CD14-positive monocyte (primary cell): ENCODE measurements at regions not wholly inside any gene's neighbourhood (a gene's known extent, or its start where the extent isn't known, plus 50 kb on each side); places are given as distances from the start of the nearest gene placed in this dataset.

Experiments
- DNase-seq, 3 donors: peaks; one replicate each; pipeline ENCODE4 v3.0.0-alpha.2; 2011 to 2022
- H2AFZ ChIP-seq: 2 replicates; pipeline ENCODE4 v1.6.0; 2012; ENCODE audit warnings: mild to moderate bottlenecking, low read depth, low read length, inconsistent platforms; ENCODE audit not compliant: insufficient read depth, poor library complexity, severe bottlenecking
- H3K27ac ChIP-seq, 2 donors: 1 replicate in 1 of 2; 2 replicates in 1 of 2; pipeline ENCODE4 v1.5.1; 2012 to 2013; ENCODE audit warnings: low read length in 2 of 2, control low read depth in 1 of 2, inconsistent platforms in 1 of 2, low read depth in 1 of 2, mild to moderate bottlenecking in 1 of 2
- H3K27me3 ChIP-seq, 2 donors: one replicate each; pipeline versions ENCODE4 v1.6.0 to v1.6.1; 2011 to 2013; ENCODE audit warnings: low read length in 2 of 2; ENCODE audit not compliant: control insufficient read depth in 2 of 2, insufficient read depth in 2 of 2
- H3K36me3 ChIP-seq, 2 donors: replicated peaks in 1 of 2; 1 replicate in 1 of 2; 2 replicates in 1 of 2; pipeline versions ENCODE4 v1.5.1 to v1.6.1; 2012 to 2013; ENCODE audit warnings: low read length in 2 of 2, control low read depth in 1 of 2, inconsistent platforms in 1 of 2, mild to moderate bottlenecking in 1 of 2; ENCODE audit not compliant: insufficient read depth in 2 of 2, control insufficient read depth in 1 of 2
- H3K4me1 ChIP-seq, 2 donors: 1 replicate in 1 of 2; 2 replicates in 1 of 2; pipeline versions ENCODE4 v1.5.1 to v1.6.1; 2012 to 2013; ENCODE audit warnings: low read length in 2 of 2, control low read depth in 1 of 2, inconsistent platforms in 1 of 2, mild to moderate bottlenecking in 1 of 2, moderate library complexity in 1 of 2; ENCODE audit not compliant: insufficient read depth in 2 of 2, control insufficient read depth in 1 of 2
- H3K4me2 ChIP-seq: replicated peaks from 2 replicates; pipeline ENCODE3; 2012; ENCODE audit warnings: low read length, moderate library complexity, mild to moderate bottlenecking; ENCODE audit not compliant: poor library complexity, severe bottlenecking; ENCODE audit errors: extremely low read depth
- H3K4me3 ChIP-seq, 3 experiments: fragments of 200-600 bp in 1 of 3; sonication (generic) in 1 of 3; replicated peaks in 1 of 3; 1 replicate in 2 of 3; 2 replicates in 1 of 3; pipeline ENCODE4 v1.5.1; 2011 to 2013; ENCODE audit warnings: low read length in 3 of 3, mild to moderate bottlenecking in 3 of 3, control low read depth in 2 of 3, low read depth in 2 of 3, inconsistent platforms in 1 of 3, moderate library complexity in 1 of 3
- H3K79me2 ChIP-seq: 2 replicates; pipeline ENCODE4 v1.6.0; 2012; ENCODE audit warnings: mild to moderate bottlenecking, control low read depth, inconsistent platforms, low read length, moderate library complexity; ENCODE audit not compliant: insufficient read depth
- H3K9ac ChIP-seq: 2 replicates; pipeline ENCODE4 v1.6.0; 2017; ENCODE audit warnings: low read length, mild to moderate bottlenecking; ENCODE audit not compliant: insufficient read depth, poor library complexity, severe bottlenecking
- H3K9me3 ChIP-seq, 2 donors: replicated peaks in 1 of 2; 1 replicate in 1 of 2; 2 replicates in 1 of 2; pipeline versions ENCODE4 v1.5.1 to v1.6.1; 2012 to 2013; ENCODE audit warnings: low read length in 2 of 2, control low read depth in 1 of 2; ENCODE audit not compliant: control insufficient read depth in 1 of 2, insufficient read depth in 1 of 2
- H4K20me1 ChIP-seq: 2 replicates; pipeline ENCODE4 v1.6.0; 2012; ENCODE audit warnings: mild to moderate bottlenecking, low read length, control low read depth, moderate library complexity; ENCODE audit not compliant: insufficient read depth
- H3K27ac Mint-ChIP-seq, 7 donors: one replicate each; pipeline ENCODE4 v1.8.0; 2020; ENCODE audit warnings: mild to moderate bottlenecking in 7 of 7, mixed read lengths in 7 of 7, moderate library complexity in 6 of 7, inconsistent platforms in 2 of 7
- H3K27me3 Mint-ChIP-seq, 3 donors: one replicate each; pipeline ENCODE4 v1.8.0; 2021 to 2022; ENCODE audit warnings: low read depth in 3 of 3, mild to moderate bottlenecking in 3 of 3, mixed read lengths in 3 of 3, moderate library complexity in 3 of 3, inconsistent platforms in 1 of 3
- H3K36me3 Mint-ChIP-seq, 2 donors: one replicate each; pipeline ENCODE4 v1.8.0; 2020; ENCODE audit warnings: mixed read lengths in 2 of 2, inconsistent platforms in 1 of 2, mild to moderate bottlenecking in 1 of 2
- H3K4me1 Mint-ChIP-seq: one replicate; pipeline ENCODE4 v1.8.0; 2020; ENCODE audit warnings: mild to moderate bottlenecking, mixed read lengths
- H3K4me3 Mint-ChIP-seq, 2 donors: one replicate each; pipeline ENCODE4 v1.8.0; 2020; ENCODE audit warnings: mild to moderate bottlenecking in 2 of 2, mixed read lengths in 2 of 2, moderate library complexity in 1 of 2
- H3K9me3 Mint-ChIP-seq, 7 donors: one replicate each; pipeline ENCODE4 v1.8.0; 2020 to 2022; ENCODE audit warnings: mixed read lengths in 7 of 7, mild to moderate bottlenecking in 6 of 7, moderate library complexity in 6 of 7, inconsistent platforms in 2 of 7
- WGBS: methylation state at CpG from one replicate; pipeline ENCODE4 v1.1.5; 2013; ENCODE audit warnings: missing lambda C conversion rate; ENCODE audit not compliant: insufficient coverage; 5-methylcytosine and 5-hydroxymethylcytosine counted together
- intact Hi-C, 2 donors: fragments of 100-400 bp; cut with micrococcal nuclease; formaldehyde crosslinking; loops; one replicate each; pipeline versions ENCODE4 v1.15.0 to v1.15.1; 2023
- TF ChIP-seq, protein P1 (sequence below): fragments of 200-600 bp; IDR thresholded peaks from one replicate; pipeline ENCODE4 v1.8.0; 2022; ENCODE audit warnings: antibody characterized with exemption, mild to moderate bottlenecking

DNA sequence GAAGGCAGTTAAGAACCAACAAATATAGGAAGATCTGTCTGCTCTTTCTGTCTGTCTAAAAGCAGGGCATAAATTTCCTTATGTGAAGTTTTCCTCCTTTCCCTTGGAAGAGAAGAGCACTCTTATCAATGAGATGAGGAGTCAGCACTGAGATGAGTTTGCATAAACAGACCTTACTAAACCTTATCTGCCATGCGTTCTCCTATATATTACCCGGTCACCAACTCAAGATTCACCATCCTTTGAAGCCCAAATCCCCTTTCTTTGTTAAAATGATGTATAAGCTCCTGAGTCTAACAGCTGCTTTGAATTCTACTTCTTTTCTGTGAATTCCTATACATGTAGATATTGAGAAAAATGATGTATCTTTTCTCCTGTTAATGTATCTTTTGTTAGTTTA is 65.5 kb upstream of the FHL2 start:
- Histone ChIP-seq H3K9me3 (no peaks in the 10 kb centered on the region), H3K36me3 (no peaks in the 10 kb centered on the region), H3K27ac (no peak overlapping the region), H3K27me3 (no peaks in the 10 kb centered on the region), H2AFZ (no peak overlapping the region), H4K20me1 (no peaks in the 10 kb centered on the region), H3K9ac (no peak overlapping the region), H3K79me2 (no peaks in the 10 kb centered on the region), H3K4me3 (no peak overlapping the region), H3K4me2 (no peak overlapping the region), H3K4me1 (no peaks in the 10 kb centered on the region)
- Mint-ChIP-seq H3K27me3 (peaks cover 4 to 6% (median 4%) of the 10 kb centered on the region in 3 donors), H3K4me3 (no peak overlapping the region), H3K36me3 (no peaks in the 10 kb centered on the region), H3K9me3 (peaks cover 0 to 3% (median 0%) of the 10 kb centered on the region in 7 donors), H3K27ac (no peak overlapping the region), H3K4me1 (peaks cover 2% of the 10 kb centered on the region)
- WGBS, result no CpG with 5 or more reads among the region's 2 CpGs
- TF ChIP-seq, protein P1, sequence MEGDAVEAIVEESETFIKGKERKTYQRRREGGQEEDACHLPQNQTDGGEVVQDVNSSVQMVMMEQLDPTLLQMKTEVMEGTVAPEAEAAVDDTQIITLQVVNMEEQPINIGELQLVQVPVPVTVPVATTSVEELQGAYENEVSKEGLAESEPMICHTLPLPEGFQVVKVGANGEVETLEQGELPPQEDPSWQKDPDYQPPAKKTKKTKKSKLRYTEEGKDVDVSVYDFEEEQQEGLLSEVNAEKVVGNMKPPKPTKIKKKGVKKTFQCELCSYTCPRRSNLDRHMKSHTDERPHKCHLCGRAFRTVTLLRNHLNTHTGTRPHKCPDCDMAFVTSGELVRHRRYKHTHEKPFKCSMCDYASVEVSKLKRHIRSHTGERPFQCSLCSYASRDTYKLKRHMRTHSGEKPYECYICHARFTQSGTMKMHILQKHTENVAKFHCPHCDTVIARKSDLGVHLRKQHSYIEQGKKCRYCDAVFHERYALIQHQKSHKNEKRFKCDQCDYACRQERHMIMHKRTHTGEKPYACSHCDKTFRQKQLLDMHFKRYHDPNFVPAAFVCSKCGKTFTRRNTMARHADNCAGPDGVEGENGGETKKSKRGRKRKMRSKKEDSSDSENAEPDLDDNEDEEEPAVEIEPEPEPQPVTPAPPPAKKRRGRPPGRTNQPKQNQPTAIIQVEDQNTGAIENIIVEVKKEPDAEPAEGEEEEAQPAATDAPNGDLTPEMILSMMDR, result no peak
- intact Hi-C loops, result no loop called here
- no peak for DNase-seq

DNA sequence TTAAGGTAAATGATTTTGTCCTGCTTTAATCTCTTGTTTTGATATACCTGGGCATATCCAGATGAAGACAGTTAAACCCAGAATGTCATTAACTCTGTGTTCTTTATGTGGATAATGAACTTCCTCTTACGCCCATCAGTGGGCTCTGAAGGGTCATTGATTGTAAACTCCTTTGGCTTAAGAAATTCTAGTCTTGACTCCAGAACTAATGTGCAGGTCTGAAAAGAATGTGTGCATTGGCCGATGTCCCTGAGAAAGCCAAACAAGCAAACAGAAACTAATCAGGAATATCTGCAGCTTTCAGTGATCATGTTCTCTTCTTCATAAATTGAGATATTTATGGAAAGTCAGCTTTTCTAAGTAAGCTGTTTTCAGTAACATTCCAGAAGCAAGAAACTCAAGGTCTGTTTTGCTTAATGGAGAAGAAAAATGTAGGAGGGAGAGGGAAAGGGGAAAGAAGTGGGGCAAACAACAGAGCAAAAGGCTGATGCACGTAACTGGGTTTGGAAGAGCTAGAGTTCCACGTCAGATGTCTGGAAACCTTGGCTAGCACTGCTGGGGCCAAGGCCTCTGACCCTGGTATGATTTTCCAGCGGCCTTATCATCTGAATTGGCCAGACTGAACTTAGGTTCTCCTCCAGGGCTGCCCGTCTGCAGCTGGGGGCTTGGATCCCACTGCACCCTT is 61.3 kb upstream of the FHL2 start:
- Histone ChIP-seq H3K4me1 (no peaks in the 10 kb centered on the region), H2AFZ (no peak overlapping the region), H3K36me3 (no peaks in the 10 kb centered on the region), H3K4me2 (no peak overlapping the region), H3K27me3 (no peaks in the 10 kb centered on the region), H3K4me3 (no peak overlapping the region), H3K27ac (no peak overlapping the region), H3K9me3 (no peaks in the 10 kb centered on the region), H4K20me1 (no peaks in the 10 kb centered on the region), H3K9ac (no peak overlapping the region), H3K79me2 (no peaks in the 10 kb centered on the region)
- H3K27me3 Mint-ChIP-seq, result peaks cover 2 to 4% (median 2%) of the 10 kb centered on the region in 3 donors
- TF ChIP-seq, protein P1, result no peak
- no peaks in the 10 kb centered on the region for H3K36me3 Mint-ChIP-seq
- peaks cover under 1% of the 10 kb centered on the region for H3K4me1 Mint-ChIP-seq
- intact Hi-C loops, result no loop called here
- H3K9me3 Mint-ChIP-seq, result no peaks in the 10 kb centered on the region
- H3K4me3 Mint-ChIP-seq, result no peak overlapping the region
- H3K27ac Mint-ChIP-seq, result peak overlapping the region in 1 of 7 donors; percentile 25
- DNase-seq, result no peak
- WGBS, result 84% methylated on average over 4 of the region's 6 CpGs
